ENCODE measurements at regions not wholly inside any gene's neighbourhood (a gene's known extent, or its start where the extent isn't known, plus 50 kb on each side); places are given as distances from the start of the nearest gene placed in this dataset.

GRCh38 chr4:163764569-163764968 is 270.1 kb downstream of the TMA16 start:
- DNase-seq (ENCODE audit: low spot score) = no peak

GRCh38 chr4:163768014-163768413 is 273.5 kb downstream of the TMA16 start:
- DNase-seq (ENCODE audit: low spot score) = no peak

- DNase-seq (ENCODE audit: low spot score) = no peak
These were observed 277.7 kb downstream of the TMA16 start for GRCh38 chr4:163772238-163772637.

GRCh38 chr4:163773940-163774339 is 279.4 kb downstream of the TMA16 start:
- DNase-seq (ENCODE audit: low spot score) = no peak

GRCh38 chr4:163776957-163777356 is 282.5 kb downstream of the TMA16 start:
- DNase-seq (ENCODE audit: low spot score) = no peak

- DNase-seq (ENCODE audit: low spot score) = no peak
These were observed 287.2 kb downstream of the TMA16 start for GRCh38 chr4:163781726-163782125.

- DNase-seq (ENCODE audit: low spot score) = no peak
These were observed 295.7 kb downstream of the TMA16 start for GRCh38 chr4:163790231-163790630.

- no peak for DNase-seq (ENCODE audit: low spot score)
These were observed 301.4 kb downstream of the TMA16 start for GRCh38 chr4:163795885-163796284.

GRCh38 chr4:163804001-163804400 is 309.5 kb downstream of the TMA16 start:
- no peak for DNase-seq (ENCODE audit: low spot score)

- no peak for DNase-seq (ENCODE audit: low spot score)
These were observed 312.2 kb downstream of the TMA16 start for GRCh38 chr4:163806653-163807052.

GRCh38 chr4:163808011-163808410 is 313.5 kb downstream of the TMA16 start:
- DNase-seq (ENCODE audit: low spot score) = no peak

GRCh38 chr4:163810755-163811154 is 316.3 kb downstream of the TMA16 start:
- no peak for DNase-seq (ENCODE audit: low spot score)

- DNase-seq (ENCODE audit: low spot score) = no peak
These were observed 321.3 kb downstream of the TMA16 start for GRCh38 chr4:163815776-163816175.

- no peak for DNase-seq (ENCODE audit: low spot score)
These were observed 322.0 kb downstream of the TMA16 start for GRCh38 chr4:163816494-163816893.

GRCh38 chr4:163818673-163819072 is 324.2 kb downstream of the TMA16 start:
- DNase-seq (ENCODE audit: low spot score) = no peak

- DNase-seq (ENCODE audit: low spot score) = no peak
These were observed 339.2 kb downstream of the TMA16 start for GRCh38 chr4:163833669-163834068.

- DNase-seq (ENCODE audit: low spot score) = no peak
These were observed 351.5 kb downstream of the TMA16 start for GRCh38 chr4:163846008-163846407.

GRCh38 chr4:163852246-163852645 is 357.8 kb downstream of the TMA16 start:
- no peak for DNase-seq (ENCODE audit: low spot score)

- no peak for DNase-seq (ENCODE audit: low spot score)
These were observed 363.4 kb downstream of the TMA16 start for GRCh38 chr4:163857903-163858302.

- no peak for DNase-seq (ENCODE audit: low spot score)
These were observed 364.0 kb downstream of the TMA16 start for GRCh38 chr4:163858515-163858914.

- no peak for DNase-seq (ENCODE audit: low spot score)
These were observed 368.6 kb downstream of the TMA16 start for GRCh38 chr4:163863082-163863481.

GRCh38 chr4:163865010-163865409 is 370.5 kb downstream of the TMA16 start:
- DNase-seq (ENCODE audit: low spot score) = no peak

- no peak for DNase-seq (ENCODE audit: low spot score)
These were observed 372.3 kb downstream of the TMA16 start for GRCh38 chr4:163866728-163867315.

- no peak for DNase-seq (ENCODE audit: low spot score)
These were observed 374.0 kb downstream of the TMA16 start for GRCh38 chr4:163868445-163868844.

- no peak for DNase-seq (ENCODE audit: low spot score)
These were observed 376.6 kb downstream of the TMA16 start for GRCh38 chr4:163871078-163871477.

Data from AG08396 (cell line).